ENCODE measurements at regions not wholly inside any gene's neighbourhood (a gene's known extent, or its start where the extent isn't known, plus 50 kb on each side); places are given as distances from the start of the nearest gene placed in this dataset.

- TF ChIP-seq CTCF (IDR thresholded peaks at IDR 0.05) (no peak), EP300 (IDR thresholded peaks at IDR 0.05) (no peak), POLR2A (IDR thresholded peaks at IDR 0.05) (no peak), POLR2AphosphoS5 (IDR thresholded peaks at IDR 0.05) (no peak)
These were observed 376.6 kb upstream of the TBX3 start for GRCh38 chr12:115060477-115061168.

All from upper lobe of left lung (tissue), 4 donors.